ENCODE measurements at regions not wholly inside any gene's neighbourhood (a gene's known extent, or its start where the extent isn't known, plus 50 kb on each side); places are given as distances from the start of the nearest gene placed in this dataset.

GRCh38 chr4:175281894-175282293 lies 363.7 kb downstream of the ADAM29 start:
- no peaks in the 10 kb centered on the region for H3K36me3 ChIP-seq (ENCODE audit: control insufficient read depth in 2 of 2, extremely low read depth in 1 of 2, insufficient read depth in 2 of 2, low read length in 2 of 2)
- no peaks in the 10 kb centered on the region for H3K4me1 ChIP-seq (ENCODE audit: control insufficient read depth, extremely low read depth, insufficient read depth, low read length)
- no peak overlapping the region for H3K9ac ChIP-seq (ENCODE audit: control insufficient read depth, extremely low read depth, insufficient read depth, low read length)
- no peaks in the 10 kb centered on the region for H3K27me3 ChIP-seq (ENCODE audit: control insufficient read depth, extremely low read depth, insufficient read depth, low read length)
- no peak overlapping the region for H3K4me2 ChIP-seq (ENCODE audit: control insufficient read depth, extremely low read depth, insufficient read depth, low read depth, low read length)
- FAIRE-seq = no peak
- H2AFZ ChIP-seq (ENCODE audit: control insufficient read depth, low read length) = no peak overlapping the region
- H3K4me3 ChIP-seq (ENCODE audit: control insufficient read depth in 2 of 3, extremely low read depth in 1 of 3, insufficient read depth in 2 of 3, low read depth in 1 of 3, low read length in 3 of 3) = no peak overlapping the region
- no peak overlapping the region for H3K27ac ChIP-seq (ENCODE audit: control insufficient read depth, insufficient read depth, low read length)
- no peak for DNase-seq (ENCODE audit: low read depth, low spot score)
- TF ChIP-seq CTCF (optimal IDR thresholded peaks at IDR 0.05 in 1 of 3, IDR thresholded peaks at IDR 0.05 in 1 of 3, conservative IDR thresholded peaks at IDR 0.05 in 1 of 3; ENCODE audit: extremely low read depth in 1 of 3, insufficient read depth in 2 of 3, low read length in 3 of 3) (no peak), EZH2 (IDR thresholded peaks at IDR 0.05; ENCODE audit: low read length) (no peak)
- no peaks in the 10 kb centered on the region for H3K9me3 ChIP-seq (ENCODE audit: control insufficient read depth, low read depth, low read length)
- no peaks in the 10 kb centered on the region for H3K79me2 ChIP-seq (ENCODE audit: control insufficient read depth, insufficient read depth, low read length)
- dilution Hi-C loops (cut with MboI; ENCODE audit: extremely low pct_ligation_motif_present, low sequenced_read_pairs) = no loop called here
- H3K9me1 ChIP-seq (ENCODE audit: control insufficient read depth, extremely low read depth, insufficient read depth, low read length) = no peaks in the 10 kb centered on the region
- no peaks in the 10 kb centered on the region for H4K20me1 ChIP-seq (ENCODE audit: control insufficient read depth, extremely low read depth, insufficient read depth, low read length)

GRCh38 chr4:175282407-175282806 lies 364.2 kb downstream of the ADAM29 start:
- Histone ChIP-seq H3K4me3 (ENCODE audit: control insufficient read depth in 2 of 3, extremely low read depth in 1 of 3, insufficient read depth in 2 of 3, low read depth in 1 of 3, low read length in 3 of 3) (no peak overlapping the region), H3K36me3 (ENCODE audit: control insufficient read depth in 2 of 2, extremely low read depth in 1 of 2, insufficient read depth in 2 of 2, low read length in 2 of 2) (no peaks in the 10 kb centered on the region), H3K27ac (ENCODE audit: control insufficient read depth, insufficient read depth, low read length) (no peak overlapping the region), H3K9me1 (ENCODE audit: control insufficient read depth, extremely low read depth, insufficient read depth, low read length) (no peaks in the 10 kb centered on the region), H3K4me2 (ENCODE audit: control insufficient read depth, extremely low read depth, insufficient read depth, low read depth, low read length) (no peak overlapping the region), H4K20me1 (ENCODE audit: control insufficient read depth, extremely low read depth, insufficient read depth, low read length) (no peaks in the 10 kb centered on the region), H3K79me2 (ENCODE audit: control insufficient read depth, insufficient read depth, low read length) (no peaks in the 10 kb centered on the region), H2AFZ (ENCODE audit: control insufficient read depth, low read length) (no peak overlapping the region), H3K27me3 (ENCODE audit: control insufficient read depth, extremely low read depth, insufficient read depth, low read length) (no peaks in the 10 kb centered on the region), H3K4me1 (ENCODE audit: control insufficient read depth, extremely low read depth, insufficient read depth, low read length) (no peaks in the 10 kb centered on the region), H3K9me3 (ENCODE audit: control insufficient read depth, low read depth, low read length) (no peaks in the 10 kb centered on the region), H3K9ac (ENCODE audit: control insufficient read depth, extremely low read depth, insufficient read depth, low read length) (no peak overlapping the region)
- no peak for FAIRE-seq
- TF ChIP-seq CTCF (optimal IDR thresholded peaks at IDR 0.05 in 1 of 3, IDR thresholded peaks at IDR 0.05 in 1 of 3, conservative IDR thresholded peaks at IDR 0.05 in 1 of 3; ENCODE audit: extremely low read depth in 1 of 3, insufficient read depth in 2 of 3, low read length in 3 of 3) = no peak
- TF ChIP-seq EZH2 (IDR thresholded peaks at IDR 0.05; ENCODE audit: low read length) = no peak
- dilution Hi-C loops (cut with MboI; ENCODE audit: extremely low pct_ligation_motif_present, low sequenced_read_pairs) = no loop called here
- no peak for DNase-seq (ENCODE audit: low read depth, low spot score)

All from keratinocyte (primary cell).